HG02623 (cell line): ENCODE measurements at regions not wholly inside any gene's neighbourhood (a gene's known extent, or its start where the extent isn't known, plus 50 kb on each side); places are given as distances from the start of the nearest gene placed in this dataset.

Source experiments
- ATAC-seq: cut with Tn5 transposase; IDR thresholded peaks from one replicate; pipeline ENCODE4 v1.9.1; 2021; ENCODE audit warnings: moderate library complexity; ENCODE audit not compliant: unreplicated experiment

DNA sequence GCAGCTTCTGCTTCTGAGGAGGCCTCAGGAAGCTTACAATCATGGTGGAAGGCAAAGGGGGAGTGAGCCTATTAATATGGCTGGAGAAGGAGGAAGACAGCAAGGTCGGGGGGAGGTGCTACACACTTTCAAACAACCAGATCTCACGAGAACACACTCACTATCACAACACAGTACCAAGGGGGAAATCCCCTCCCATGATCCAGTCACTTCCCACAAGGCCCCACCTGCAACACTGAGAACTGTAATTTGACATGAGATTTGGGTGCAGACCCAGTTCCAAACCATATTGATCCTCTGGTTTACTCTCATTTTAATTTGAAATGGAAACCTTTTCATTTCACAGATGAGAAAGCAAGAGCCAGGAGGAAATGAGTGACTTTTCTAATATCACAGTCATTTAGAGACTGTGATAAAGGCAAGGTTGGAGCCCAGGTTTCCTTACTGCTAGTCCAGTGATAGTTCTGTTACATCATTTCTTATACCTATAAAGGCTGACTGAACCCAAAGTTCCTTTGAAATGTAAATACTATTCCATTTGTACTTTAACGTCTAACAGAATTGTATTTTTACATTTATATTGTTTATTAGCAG, 105.8 kb upstream of the GAP43 start:
- ATAC-seq = no peak

DNA sequence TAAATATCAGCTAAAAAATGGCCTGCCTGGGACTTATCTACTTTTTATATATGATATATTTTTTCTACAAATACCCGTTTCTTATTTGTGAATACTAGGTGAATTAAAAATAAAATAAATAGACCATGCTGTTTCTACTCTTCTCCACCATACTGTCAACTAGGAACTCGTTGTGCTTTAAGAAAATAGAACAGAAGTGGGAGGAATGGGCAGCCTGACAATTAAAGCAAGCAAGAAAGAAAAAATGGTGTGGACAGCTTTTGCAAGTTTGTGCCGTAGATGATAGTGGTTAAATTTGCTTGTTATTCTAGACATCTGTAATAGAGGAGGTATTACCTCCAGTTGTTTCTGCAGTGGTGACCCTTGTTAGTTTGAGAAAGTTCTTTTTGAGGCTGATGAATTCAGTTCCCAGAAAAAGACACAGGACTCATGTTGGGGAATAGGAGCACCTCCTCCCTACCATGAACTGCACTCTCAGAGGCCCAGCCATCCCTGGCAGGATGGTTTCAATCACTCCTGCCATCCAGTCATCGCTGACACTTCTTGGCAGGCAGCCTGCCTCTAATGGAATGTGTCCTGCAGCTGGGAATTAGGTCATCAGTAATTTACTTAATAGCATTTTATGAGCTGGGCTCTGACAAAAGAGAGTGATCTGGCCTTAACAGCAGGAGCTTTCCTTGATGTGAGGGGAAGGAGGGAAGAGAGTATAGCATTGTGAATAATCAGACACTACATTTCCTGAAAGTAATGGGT, 105.0 kb upstream of the GAP43 start:
- no peak for ATAC-seq

GRCh38 chr3:115520241-115520640, 103.1 kb upstream of the GAP43 start:
- no peak for ATAC-seq

- no peak for ATAC-seq
These were observed 102.6 kb upstream of the GAP43 start for GRCh38 chr3:115520651-115521245.

DNA sequence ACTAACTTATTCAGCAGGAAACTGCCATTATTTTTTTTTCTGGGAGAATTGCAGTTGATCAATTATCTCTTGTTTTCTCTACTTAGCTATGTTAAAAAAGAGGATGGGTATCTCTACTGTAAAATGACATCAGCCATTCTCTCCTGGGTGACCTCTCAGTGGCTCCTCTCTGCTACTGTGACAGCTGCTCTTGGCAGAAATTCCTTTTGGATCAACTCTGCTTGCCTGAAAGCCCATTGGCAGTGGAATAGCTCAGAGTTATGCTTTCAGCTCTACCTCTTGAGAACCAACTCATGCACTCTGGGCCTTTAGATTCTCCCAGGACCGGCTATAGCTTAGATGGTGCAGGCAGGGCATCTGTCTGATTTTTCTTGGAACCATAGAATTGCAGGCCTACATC, 99.9 kb upstream of the GAP43 start:
- no peak for ATAC-seq

DNA sequence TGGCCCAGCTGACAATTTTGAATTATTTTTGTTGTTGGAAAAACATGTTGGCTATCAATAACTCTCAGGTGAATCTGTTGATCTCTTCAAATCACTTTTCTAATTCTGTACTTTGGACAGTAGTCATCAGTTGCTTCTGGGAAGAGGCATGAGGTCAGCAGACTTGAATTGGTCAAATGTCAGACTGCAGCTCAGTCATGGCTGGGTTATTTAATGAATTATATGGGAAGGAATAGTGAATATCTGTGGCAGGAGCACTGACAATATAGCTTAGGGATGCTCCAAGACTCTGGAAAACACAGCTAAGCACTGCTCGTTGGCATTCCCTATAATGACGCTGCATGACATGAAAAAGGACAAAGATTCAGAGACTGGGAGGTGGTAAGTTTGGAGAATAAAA, 98.8 kb upstream of the GAP43 start:
- ATAC-seq = no peak

DNA sequence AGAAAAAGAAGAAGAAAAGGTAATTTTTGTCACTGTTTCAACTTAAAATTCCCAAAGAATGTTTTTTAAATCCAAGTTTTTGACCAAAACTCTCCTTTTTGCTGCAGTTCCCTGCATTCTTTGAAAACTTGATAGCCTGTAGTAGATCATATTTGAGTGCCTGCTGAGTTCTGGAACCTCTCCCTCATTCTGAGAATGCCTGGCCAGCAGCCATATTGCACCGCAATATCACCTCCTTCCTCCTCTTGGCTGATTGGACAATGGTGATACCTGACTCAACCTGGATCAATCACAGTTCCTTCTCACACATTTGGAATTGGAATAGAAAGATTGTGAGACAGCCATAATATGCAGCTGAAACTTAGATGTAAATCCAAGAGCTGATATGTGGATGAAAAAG, 97.6 kb upstream of the GAP43 start:
- no peak for ATAC-seq

DNA sequence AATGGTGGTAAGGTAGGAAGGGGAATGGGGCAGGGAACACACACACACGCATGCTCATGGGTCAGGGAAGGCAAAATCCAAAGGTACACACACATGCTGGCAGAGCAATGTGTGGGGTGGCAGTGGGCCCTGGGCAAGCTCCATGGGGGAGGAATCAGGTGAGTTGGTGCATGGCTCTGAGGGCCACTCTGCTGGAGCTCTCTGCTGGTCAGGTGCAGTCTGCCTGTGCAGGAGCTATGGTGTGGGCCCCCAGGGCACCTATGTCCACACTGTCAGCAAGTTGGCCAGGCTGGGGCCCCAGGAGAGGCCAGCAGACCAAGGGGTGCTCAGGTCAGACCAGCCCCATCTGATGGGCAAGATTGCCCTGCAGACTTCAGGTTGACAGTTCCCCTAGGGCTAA, 90.1 kb upstream of the GAP43 start:
- ATAC-seq = no peak

DNA sequence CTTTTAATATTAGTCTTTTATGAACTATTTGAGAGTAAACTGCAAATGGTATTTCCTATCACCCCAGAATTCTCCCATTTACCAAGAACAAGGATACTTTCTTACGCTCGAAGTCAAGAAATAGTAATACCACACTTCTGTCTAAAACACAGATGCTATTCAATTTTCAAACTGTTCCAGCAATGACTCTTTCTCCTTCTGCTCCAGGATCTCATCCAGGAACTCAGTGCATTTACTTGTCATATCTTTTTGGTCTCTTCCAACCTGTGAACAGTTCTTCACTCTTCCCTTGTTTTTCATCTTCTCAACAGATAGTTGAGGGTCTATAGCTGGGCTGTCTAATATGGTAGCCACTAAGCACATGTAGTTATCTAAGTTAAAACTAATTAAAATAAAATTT, 87.1 kb upstream of the GAP43 start:
- no peak for ATAC-seq

- ATAC-seq = no peak
These were observed 85.6 kb upstream of the GAP43 start for GRCh38 chr3:115537669-115538068.

DNA sequence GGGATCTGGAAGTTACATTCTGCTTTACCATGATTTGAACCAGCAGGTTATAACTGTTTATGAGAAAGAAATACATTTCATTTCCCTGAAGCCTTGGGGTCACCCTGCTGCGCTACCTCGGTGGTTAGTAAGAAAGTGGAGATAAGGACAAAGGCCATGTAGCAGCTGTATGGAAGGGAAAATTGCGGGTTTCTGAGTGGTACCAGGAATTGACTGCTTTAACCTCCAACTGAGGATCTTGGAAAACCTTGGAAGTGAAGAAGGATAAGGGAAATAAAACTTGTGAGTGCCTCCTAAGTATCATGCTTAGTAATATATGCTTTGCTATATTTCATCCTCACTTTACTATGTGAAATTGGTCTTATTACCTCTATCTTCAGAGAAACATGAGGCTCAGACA, 76.1 kb upstream of the GAP43 start:
- no peak for ATAC-seq

GRCh38 chr3:115548611-115549010, 74.7 kb upstream of the GAP43 start:
- no peak for ATAC-seq

GRCh38 chr3:115549071-115549470, 74.2 kb upstream of the GAP43 start:
- no peak for ATAC-seq

- ATAC-seq = no peak
These were observed 73.0 kb upstream of the GAP43 start for GRCh38 chr3:115550285-115550761.

- ATAC-seq = no peak
These were observed 72.3 kb upstream of the GAP43 start for GRCh38 chr3:115551016-115551415.

- ATAC-seq = no peak
These were observed 71.3 kb upstream of the GAP43 start for GRCh38 chr3:115552007-115552406.

- no peak for ATAC-seq
These were observed 69.4 kb upstream of the GAP43 start for GRCh38 chr3:115553796-115554486.

GRCh38 chr3:115554487-115554807, 68.9 kb upstream of the GAP43 start:
- no peak for ATAC-seq

GRCh38 chr3:115562636-115563267, 60.6 kb upstream of the GAP43 start:
- no peak for ATAC-seq

DNA sequence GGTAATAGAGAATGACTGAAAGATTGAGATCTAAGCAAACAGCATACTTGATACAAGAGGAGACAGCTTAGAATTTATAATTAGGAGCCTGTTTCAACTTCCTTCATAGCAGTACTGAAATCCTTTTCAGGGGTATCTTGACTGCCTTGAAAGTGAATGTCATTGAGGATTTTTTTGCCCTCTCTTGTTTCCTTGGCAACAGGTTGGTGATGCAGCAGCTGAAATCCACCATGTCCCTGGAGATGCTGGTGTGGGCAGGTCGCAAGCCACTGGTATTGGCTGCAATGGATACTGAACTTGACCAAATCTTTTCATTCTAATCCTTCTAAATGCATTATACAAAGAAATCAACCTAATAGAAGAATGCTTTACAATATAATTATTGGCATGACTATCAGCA, 59.3 kb upstream of the GAP43 start:
- no peak for ATAC-seq

DNA sequence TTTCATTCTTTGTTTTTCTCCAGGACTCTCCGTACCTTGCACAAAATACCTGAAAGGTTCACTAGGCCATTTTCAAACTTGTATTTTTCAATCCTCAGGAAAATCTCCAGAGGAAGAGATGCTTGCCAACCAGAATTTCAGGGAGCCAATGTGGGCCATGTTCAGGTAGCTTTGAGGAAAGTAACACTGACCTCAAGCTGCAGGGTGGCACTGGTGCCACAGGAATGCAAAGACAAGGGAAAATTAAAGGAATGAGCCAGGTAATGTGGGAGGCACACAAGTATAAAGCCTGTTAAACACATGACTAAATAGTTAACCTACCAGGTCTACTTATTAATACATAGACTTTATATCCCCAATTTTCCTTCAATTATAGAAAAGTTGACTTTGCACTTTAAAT, 51.9 kb upstream of the GAP43 start:
- ATAC-seq = no peak
